ENCODE measurements at regions not wholly inside any gene's neighbourhood (a gene's known extent, or its start where the extent isn't known, plus 50 kb on each side); places are given as distances from the start of the nearest gene placed in this dataset.
"Not testable (repeated sequence)": the region's sequence is repeated elsewhere in the genome, so short reads cannot be mapped to it uniquely, and the experiment has no call there.

GRCh38 chr14:71354142-71354541 is 446.9 kb downstream of the PCNX1 start:
- TF ChIP-seq, protein P1, sequence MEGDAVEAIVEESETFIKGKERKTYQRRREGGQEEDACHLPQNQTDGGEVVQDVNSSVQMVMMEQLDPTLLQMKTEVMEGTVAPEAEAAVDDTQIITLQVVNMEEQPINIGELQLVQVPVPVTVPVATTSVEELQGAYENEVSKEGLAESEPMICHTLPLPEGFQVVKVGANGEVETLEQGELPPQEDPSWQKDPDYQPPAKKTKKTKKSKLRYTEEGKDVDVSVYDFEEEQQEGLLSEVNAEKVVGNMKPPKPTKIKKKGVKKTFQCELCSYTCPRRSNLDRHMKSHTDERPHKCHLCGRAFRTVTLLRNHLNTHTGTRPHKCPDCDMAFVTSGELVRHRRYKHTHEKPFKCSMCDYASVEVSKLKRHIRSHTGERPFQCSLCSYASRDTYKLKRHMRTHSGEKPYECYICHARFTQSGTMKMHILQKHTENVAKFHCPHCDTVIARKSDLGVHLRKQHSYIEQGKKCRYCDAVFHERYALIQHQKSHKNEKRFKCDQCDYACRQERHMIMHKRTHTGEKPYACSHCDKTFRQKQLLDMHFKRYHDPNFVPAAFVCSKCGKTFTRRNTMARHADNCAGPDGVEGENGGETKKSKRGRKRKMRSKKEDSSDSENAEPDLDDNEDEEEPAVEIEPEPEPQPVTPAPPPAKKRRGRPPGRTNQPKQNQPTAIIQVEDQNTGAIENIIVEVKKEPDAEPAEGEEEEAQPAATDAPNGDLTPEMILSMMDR (IDR thresholded peaks at IDR 0.05; ENCODE audit: control insufficient read depth, extremely low read depth, insufficient read depth), result no peak
- DNase-seq (ENCODE audit: low read depth), result no peak
- no peak overlapping the region for H3K4me3 ChIP-seq (ENCODE audit: low read depth, low read length)

GRCh38 chr14:71354801-71355200 is 447.5 kb downstream of the PCNX1 start:
- no peak overlapping the region for H3K4me3 ChIP-seq (ENCODE audit: low read depth, low read length)
- TF ChIP-seq, protein P1 (IDR thresholded peaks at IDR 0.05; ENCODE audit: control insufficient read depth, extremely low read depth, insufficient read depth), result no peak
- DNase-seq (ENCODE audit: low read depth), result no peak

GRCh38 chr14:71355324-71356201 is 448.3 kb downstream of the PCNX1 start:
- DNase-seq (ENCODE audit: low read depth), result no peak
- TF ChIP-seq, protein P1 (IDR thresholded peaks at IDR 0.05; ENCODE audit: control insufficient read depth, extremely low read depth, insufficient read depth), result no peak
- H3K4me3 ChIP-seq (ENCODE audit: low read depth, low read length), result no peak overlapping the region

DNA sequence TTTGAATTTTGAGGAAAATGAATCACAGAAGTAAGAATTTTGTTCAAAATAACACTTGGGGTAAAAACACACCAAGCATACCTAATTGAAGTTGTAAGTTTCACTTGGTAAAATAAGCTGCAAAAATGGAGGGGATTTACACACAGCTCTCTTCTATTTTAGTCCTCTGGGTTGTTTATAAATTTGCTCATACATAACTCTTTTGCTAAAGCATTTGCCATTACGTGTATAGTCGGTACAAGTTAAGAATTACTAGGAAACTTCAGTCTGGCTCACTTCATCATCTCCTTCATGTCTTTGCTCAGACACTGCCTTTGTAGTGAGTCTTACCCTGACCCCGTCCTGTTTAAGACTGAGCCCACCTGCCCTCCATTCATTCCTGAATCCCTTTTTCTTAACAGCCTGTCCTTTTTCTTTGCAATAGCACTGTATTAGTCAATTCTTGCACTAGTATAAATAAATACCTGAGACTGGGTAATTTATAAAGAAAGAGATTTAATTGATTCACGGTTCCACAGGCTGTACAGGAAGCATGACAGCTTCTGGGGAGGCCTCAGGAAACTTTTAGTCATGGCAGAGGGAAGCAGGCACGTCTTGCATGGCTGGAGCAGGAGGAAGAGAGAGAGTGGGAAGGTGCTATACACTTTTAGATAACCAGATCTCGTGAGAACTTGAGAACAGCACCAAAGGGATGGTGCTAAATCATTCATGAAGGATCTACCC is 451.1 kb downstream of the PCNX1 start:
- no peak for DNase-seq (ENCODE audit: low read depth)
- H3K4me3 ChIP-seq (ENCODE audit: low read depth, low read length), result no peak overlapping the region
- TF ChIP-seq, protein P1 (IDR thresholded peaks at IDR 0.05; ENCODE audit: control insufficient read depth, extremely low read depth, insufficient read depth), result no peak

GRCh38 chr14:71358932-71359421 is 451.7 kb downstream of the PCNX1 start:
- not testable (repeated sequence) for H3K4me3 ChIP-seq (ENCODE audit: low read depth, low read length); DNase-seq (ENCODE audit: low read depth)

GRCh38 chr14:71359823-71360222 is 452.6 kb downstream of the PCNX1 start:
- no peak overlapping the region for H3K4me3 ChIP-seq (ENCODE audit: low read depth, low read length)
- TF ChIP-seq, protein P1 (IDR thresholded peaks at IDR 0.05; ENCODE audit: control insufficient read depth, extremely low read depth, insufficient read depth), result no peak
- DNase-seq (ENCODE audit: low read depth), result no peak

- TF ChIP-seq, protein P1 (IDR thresholded peaks at IDR 0.05; ENCODE audit: control insufficient read depth, extremely low read depth, insufficient read depth), result no peak
- H3K4me3 ChIP-seq (ENCODE audit: low read depth, low read length), result no peak overlapping the region
- no peak for DNase-seq (ENCODE audit: low read depth)
Observed at GRCh38 chr14:71361336-71361735, 454.1 kb downstream of the PCNX1 start.

All from LNCaP clone FGC (cell line).